Transverse colon (tissue), 4 donors: ENCODE measurements at regions not wholly inside any gene's neighbourhood (a gene's known extent, or its start where the extent isn't known, plus 50 kb on each side); places are given as distances from the start of the nearest gene placed in this dataset.

Experiments used
- DNase-seq: peaks from one replicate; pipeline ENCODE4 v3.0.0-alpha.2; 2019
- H3K27ac ChIP-seq, 4 donors: fragments of 200-600 bp; sonication (generic); 2 replicates each; pipeline ENCODE4 v1.5.1; 2016 to 2018; ENCODE audit warnings: inconsistent platforms in 4 of 4
- H3K27me3 ChIP-seq: fragments of 200-600 bp; sonication (generic); 2 replicates; pipeline ENCODE4 v1.5.1; 2017; ENCODE audit warnings: inconsistent platforms
- H3K36me3 ChIP-seq, 4 donors: fragments of 200-600 bp; sonication (generic); 2 replicates each; pipeline ENCODE4 v1.5.1; 2017 to 2019; ENCODE audit warnings: inconsistent platforms in 4 of 4
- H3K4me1 ChIP-seq, 4 donors: fragments of 200-600 bp; sonication (generic); 2 replicates each; pipeline ENCODE4 v1.5.1; 2017 to 2020; ENCODE audit warnings: inconsistent platforms in 4 of 4
- H3K4me3 ChIP-seq, 4 donors: fragments of 200-600 bp; sonication (generic); 1 replicate in 1 of 4; 2 replicates in 3 of 4; pipeline versions ENCODE4 v1.5.1 to v1.6.1; 2017 to 2019; ENCODE audit warnings: inconsistent platforms in 4 of 4
- H3K9me3 ChIP-seq, 2 donors: fragments of 200-600 bp; sonication (generic); 2 replicates each; pipeline ENCODE4 v1.5.1; 2017 to 2019; ENCODE audit warnings: inconsistent platforms in 2 of 2
- EP300 ChIP-seq: sonication (generic); formaldehyde crosslinking; IDR thresholded peaks from one replicate; pipeline ENCODE4 v1.6.1; 2017; ENCODE audit warnings: antibody characterized with exemption, low read depth
- POLR2A ChIP-seq: fragments of 450-650 bp; IDR thresholded peaks from one replicate; pipeline ENCODE4 v1.6.1; 2016; ENCODE audit warnings: antibody characterized with exemption, mild to moderate bottlenecking, moderate library complexity
- POLR2AphosphoS5 ChIP-seq, 3 donors: sonication (generic); formaldehyde crosslinking; IDR thresholded peaks; one replicate each; pipeline ENCODE4 v1.6.1; 2016; ENCODE audit warnings: antibody characterized with exemption in 3 of 3
- WGBS, 2 donors: methylation state at CpG; one replicate each; pipeline ENCODE4 v1.1.5; 2018; ENCODE audit warnings: low coverage in 1 of 2; 5-methylcytosine and 5-hydroxymethylcytosine counted together
- in situ Hi-C, 4 donors: fragments of 200-750 bp; cut with MboI; loops; one replicate each; pipeline versions ENCODE4 v1.15.0 to v1.15.1; 2017; ENCODE audit warnings: low sequenced_read_pairs in 3 of 4, low pct_ligation_motif_present in 1 of 4, low pct_unique_long_range_greater_than_20kb in 1 of 4
- intact Hi-C: fragments of 100-400 bp; cut with DNase I; formaldehyde crosslinking; loops from one replicate; pipeline ENCODE4 v1.15.1; 2023; ENCODE audit warnings: low total_unique reads
- TF ChIP-seq, protein P1 (sequence below), 5 experiments: fragments of 200-600 bp in 3 of 5; fragments of 450-650 bp in 2 of 5; sonication (generic) in 3 of 5; IDR thresholded peaks; 1 replicate in 2 of 5; 2 replicates in 3 of 5; pipeline ENCODE4 v1.5.1; 2016 to 2017; ENCODE audit warnings: antibody characterized with exemption in 5 of 5, inconsistent platforms in 3 of 5, mild to moderate bottlenecking in 2 of 5, moderate library complexity in 1 of 5

DNA sequence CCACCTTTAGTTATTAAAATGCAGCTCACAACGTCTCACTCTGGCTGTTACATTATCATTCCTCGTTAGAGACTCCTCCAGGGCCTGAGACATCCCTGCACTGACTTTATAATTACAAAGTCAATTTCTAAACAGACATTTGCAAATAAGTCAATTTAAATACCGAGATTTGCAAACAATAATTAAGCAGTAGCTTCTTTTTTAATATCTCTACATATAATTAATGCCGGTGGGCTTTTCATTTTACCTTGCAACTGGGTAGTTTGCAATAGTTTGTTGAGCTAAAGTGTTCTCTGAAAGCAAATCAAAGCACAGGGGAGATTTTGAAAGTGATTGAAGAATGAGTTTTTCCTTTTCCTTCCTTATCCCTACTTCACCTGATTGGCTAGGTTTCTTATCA lies 154.4 kb downstream of the TLR4 start:
- H3K4me3 ChIP-seq: no peak overlapping the region
- no peak for DNase-seq
- in situ Hi-C loops (no loop called here), intact Hi-C loops (no loop called here)
- H3K36me3 ChIP-seq: no peaks in the 10 kb centered on the region
- H3K4me1 ChIP-seq: no peaks in the 10 kb centered on the region
- H3K27ac ChIP-seq: no peak overlapping the region
- H3K9me3 ChIP-seq: no peaks in the 10 kb centered on the region
- TF ChIP-seq, protein P1, sequence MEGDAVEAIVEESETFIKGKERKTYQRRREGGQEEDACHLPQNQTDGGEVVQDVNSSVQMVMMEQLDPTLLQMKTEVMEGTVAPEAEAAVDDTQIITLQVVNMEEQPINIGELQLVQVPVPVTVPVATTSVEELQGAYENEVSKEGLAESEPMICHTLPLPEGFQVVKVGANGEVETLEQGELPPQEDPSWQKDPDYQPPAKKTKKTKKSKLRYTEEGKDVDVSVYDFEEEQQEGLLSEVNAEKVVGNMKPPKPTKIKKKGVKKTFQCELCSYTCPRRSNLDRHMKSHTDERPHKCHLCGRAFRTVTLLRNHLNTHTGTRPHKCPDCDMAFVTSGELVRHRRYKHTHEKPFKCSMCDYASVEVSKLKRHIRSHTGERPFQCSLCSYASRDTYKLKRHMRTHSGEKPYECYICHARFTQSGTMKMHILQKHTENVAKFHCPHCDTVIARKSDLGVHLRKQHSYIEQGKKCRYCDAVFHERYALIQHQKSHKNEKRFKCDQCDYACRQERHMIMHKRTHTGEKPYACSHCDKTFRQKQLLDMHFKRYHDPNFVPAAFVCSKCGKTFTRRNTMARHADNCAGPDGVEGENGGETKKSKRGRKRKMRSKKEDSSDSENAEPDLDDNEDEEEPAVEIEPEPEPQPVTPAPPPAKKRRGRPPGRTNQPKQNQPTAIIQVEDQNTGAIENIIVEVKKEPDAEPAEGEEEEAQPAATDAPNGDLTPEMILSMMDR (IDR thresholded peaks at IDR 0.05): no peak
- no peak for TF ChIP-seq POLR2A
- TF ChIP-seq EP300: no peak
- TF ChIP-seq POLR2AphosphoS5 (IDR thresholded peaks at IDR 0.05): no peak
- whole genome bisulfite sequencing, 2 donors: 64 to 73% methylated on average over 2 to 4 of the region's 4 CpGs
- no peaks in the 10 kb centered on the region for H3K27me3 ChIP-seq

DNA sequence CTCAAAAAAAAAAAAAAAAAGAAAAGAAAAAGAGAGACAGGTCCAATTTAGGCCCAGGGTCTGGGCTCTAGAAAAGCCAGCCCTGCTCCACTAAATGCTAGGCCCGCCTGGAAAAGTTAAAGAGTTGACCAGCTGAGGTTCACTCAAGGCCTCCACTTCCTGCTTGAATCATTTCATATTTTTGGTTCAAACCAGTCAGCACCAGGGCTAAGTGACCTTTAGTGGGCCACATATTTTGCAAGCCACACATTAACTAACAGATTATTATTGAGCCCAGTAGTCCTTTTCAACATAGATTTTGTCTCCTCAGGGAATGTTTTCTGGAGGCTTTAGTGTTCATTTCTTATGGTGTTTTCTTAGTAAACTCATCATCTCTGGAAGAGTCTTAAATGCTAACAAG lies 156.6 kb downstream of the TLR4 start:
- no peak for DNase-seq
- intact Hi-C loops (no loop called here), in situ Hi-C loops (no loop called here)
- no peaks in the 10 kb centered on the region for H3K27me3 ChIP-seq
- H3K4me3 ChIP-seq: no peak overlapping the region
- 95% methylated on average over 1 of the region's 1 CpG; no CpG with 5 or more reads in 1 of the 2 donors for WGBS, 2 donors
- H3K4me1 ChIP-seq: no peaks in the 10 kb centered on the region
- no peak overlapping the region for H3K27ac ChIP-seq
- no peaks in the 10 kb centered on the region for H3K9me3 ChIP-seq
- TF ChIP-seq EP300 (no peak), POLR2AphosphoS5 (IDR thresholded peaks at IDR 0.05) (no peak), POLR2A (no peak)
- TF ChIP-seq, protein P1 (IDR thresholded peaks at IDR 0.05): no peak
- no peaks in the 10 kb centered on the region for H3K36me3 ChIP-seq

DNA sequence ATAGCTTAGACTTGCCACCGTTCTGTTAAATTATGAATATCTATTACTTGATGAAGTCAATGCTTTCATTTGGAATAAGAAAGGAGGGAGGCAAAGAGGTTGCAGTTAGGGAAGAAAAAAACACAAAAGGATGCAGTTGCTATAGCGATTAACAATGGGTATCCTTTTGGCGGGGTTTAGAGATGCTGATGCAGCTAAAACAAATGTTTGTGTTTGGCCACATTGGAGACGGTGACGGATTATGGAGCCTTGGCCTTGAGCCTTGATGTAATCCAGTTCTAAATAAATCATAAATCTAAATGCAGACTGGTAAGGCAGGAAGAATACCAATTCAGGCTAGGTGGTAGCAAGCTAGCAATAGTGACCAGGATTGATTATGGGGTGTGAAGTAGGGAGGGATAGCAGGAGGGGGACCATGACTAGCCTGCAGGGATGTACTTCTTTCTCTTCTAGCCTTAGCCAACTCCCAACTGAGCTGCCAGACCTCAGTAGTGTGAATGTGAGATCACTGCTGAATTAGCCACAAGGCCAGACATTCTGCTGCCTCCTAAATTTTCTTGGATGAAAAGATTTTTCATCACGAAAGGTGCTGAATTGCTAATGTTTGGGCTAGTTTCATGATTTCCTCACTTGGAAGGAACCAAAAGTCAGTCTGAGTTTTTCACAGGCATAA lies 160.3 kb downstream of the TLR4 start:
- in situ Hi-C loops: no loop called here
- DNase-seq: no peak
- Histone ChIP-seq H3K27me3 (no peaks in the 10 kb centered on the region), H3K4me1 (no peaks in the 10 kb centered on the region), H3K4me3 (no peak overlapping the region), H3K9me3 (no peaks in the 10 kb centered on the region), H3K36me3 (no peaks in the 10 kb centered on the region), H3K27ac (no peak overlapping the region)
- intact Hi-C loops: no loop called here
- TF ChIP-seq POLR2AphosphoS5 (IDR thresholded peaks at IDR 0.05) (no peak), POLR2A (no peak), EP300 (no peak)
- TF ChIP-seq, protein P1 (IDR thresholded peaks at IDR 0.05): no peak
- 54 to 59% methylated on average over 6 of the region's 6 CpGs for whole genome bisulfite sequencing, 2 donors

DNA sequence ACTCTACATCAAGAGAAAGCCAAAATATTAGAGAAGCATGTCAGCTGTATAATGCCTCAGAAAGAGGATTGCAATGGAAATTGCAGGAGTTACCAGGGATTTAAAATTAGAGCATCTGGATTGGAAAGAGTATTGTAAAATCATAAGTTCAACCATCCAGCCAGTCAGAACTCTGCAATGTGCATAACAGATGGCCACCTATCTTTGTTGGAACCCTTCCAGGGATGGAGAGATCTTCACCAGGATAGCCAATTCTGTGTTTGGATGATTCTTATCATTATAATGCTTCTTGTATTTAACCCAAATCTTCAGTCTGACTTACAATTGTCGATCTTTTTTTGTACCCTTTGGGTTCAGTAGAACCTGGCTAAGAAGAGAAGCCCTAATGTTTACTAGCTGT lies 164.4 kb downstream of the TLR4 start:
- no peak overlapping the region for H3K27ac ChIP-seq
- no peaks in the 10 kb centered on the region for H3K36me3 ChIP-seq
- H3K9me3 ChIP-seq: no peaks in the 10 kb centered on the region
- no peaks in the 10 kb centered on the region for H3K4me1 ChIP-seq
- H3K27me3 ChIP-seq: no peaks in the 10 kb centered on the region
- in situ Hi-C loops (no loop called here), intact Hi-C loops (no loop called here)
- TF ChIP-seq EP300: no peak
- no peak for TF ChIP-seq POLR2A
- no peak for TF ChIP-seq POLR2AphosphoS5 (IDR thresholded peaks at IDR 0.05)
- TF ChIP-seq, protein P1 (IDR thresholded peaks at IDR 0.05): no peak
- 82 to 86% methylated on average over 1 of the region's 1 CpG for WGBS, 2 donors
- no peak overlapping the region for H3K4me3 ChIP-seq
- DNase-seq: no peak
